HG03108 (cell line): ENCODE measurements at regions not wholly inside any gene's neighbourhood (a gene's known extent, or its start where the extent isn't known, plus 50 kb on each side); places are given as distances from the start of the nearest gene placed in this dataset.

ENCODE experiments used
- ATAC-seq: cut with Tn5 transposase; IDR thresholded peaks from one replicate; pipeline ENCODE4 v1.9.1; 2021; ENCODE audit warnings: moderate library complexity; ENCODE audit not compliant: unreplicated experiment

DNA sequence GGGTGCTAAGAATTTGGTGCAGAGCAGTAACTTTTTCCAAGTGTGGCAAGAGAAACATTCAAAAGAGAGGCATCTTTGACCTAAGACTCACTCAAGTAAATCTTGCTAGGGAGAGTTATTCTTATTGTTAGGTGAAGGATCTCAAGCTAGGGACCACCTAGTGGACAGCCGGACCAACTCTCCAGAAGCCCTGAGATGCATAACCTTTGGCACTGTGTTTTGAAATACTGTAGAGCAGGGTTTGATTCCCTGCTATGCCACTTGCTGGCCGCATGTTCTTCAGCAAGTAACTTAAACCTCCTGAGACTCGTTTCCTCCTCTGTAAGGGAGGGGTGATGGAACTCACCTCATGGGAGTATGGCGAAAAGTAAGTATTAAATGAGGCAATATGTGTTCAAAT is 336.1 kb upstream of the ADAMTSL1 start:
- no peak for ATAC-seq

DNA sequence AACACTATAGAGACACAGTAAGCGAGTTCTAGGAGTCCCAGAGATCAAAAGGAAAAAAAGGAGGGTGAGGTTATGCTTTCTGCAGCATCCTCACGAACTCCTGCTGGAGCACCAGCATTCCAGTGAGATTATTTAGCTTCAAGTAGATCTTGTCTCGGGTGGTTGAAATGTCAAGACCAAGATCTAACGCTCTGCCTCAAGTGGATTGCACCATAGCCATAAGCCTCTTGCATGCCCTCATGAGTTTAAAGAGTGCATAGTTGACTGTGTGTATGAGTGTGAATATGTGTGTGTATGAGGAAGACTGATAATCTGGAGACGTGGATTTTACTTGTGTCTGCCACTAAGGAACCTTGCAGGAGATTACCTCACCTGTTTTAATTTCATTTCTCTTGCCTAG is 335.3 kb upstream of the ADAMTSL1 start:
- ATAC-seq = no peak

DNA sequence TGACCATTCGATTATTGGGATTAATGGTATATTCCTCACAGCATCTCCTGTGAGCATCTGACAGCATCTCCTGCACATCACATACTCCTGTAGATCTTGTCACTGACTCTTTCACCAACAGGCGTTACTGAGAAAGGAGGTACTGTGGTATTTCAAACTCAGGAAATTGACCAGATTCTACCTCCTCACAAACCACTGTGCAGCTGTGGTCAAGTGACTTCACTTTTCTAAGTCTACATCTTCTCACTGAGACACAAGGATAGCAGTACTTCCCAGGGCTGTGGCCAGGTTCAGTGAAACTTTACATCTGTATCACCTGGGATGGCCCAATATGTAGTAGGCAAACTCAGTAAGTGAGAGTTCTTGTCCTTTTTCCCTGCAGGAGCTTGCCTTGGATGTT is 332.3 kb upstream of the ADAMTSL1 start:
- ATAC-seq = no peak

DNA sequence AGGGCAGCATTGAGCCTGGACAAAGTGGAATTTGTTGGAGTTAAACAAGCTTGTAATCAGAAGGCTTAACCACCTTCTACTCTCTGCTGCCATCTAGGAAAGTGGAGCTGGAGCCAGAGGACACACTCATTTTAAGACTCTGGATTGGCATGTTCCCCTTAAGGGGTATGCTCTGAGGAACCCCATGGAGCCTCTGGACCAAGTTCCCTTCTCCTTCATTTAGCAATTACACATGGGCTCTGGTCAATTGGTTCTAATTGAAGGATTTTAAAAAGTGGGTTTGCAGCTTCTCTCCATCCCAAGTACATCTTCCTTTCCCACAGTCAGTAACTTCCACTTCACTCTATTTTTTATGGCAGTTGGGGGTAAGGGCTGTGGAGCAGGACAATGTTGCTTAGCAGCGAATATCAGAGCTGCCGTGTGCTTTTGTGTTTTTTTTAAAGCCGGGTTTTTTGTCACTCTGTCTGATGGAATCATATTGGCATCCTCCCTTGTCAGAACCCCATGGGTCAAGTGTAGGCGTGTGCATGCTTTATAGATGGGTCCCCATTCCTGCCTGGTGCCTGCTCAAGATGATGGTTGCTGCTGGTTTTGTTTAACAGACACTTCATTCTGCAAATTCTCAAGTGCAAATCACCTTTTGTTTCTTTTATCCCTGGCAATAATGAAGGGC is 330.7 kb upstream of the ADAMTSL1 start:
- no peak for ATAC-seq

DNA sequence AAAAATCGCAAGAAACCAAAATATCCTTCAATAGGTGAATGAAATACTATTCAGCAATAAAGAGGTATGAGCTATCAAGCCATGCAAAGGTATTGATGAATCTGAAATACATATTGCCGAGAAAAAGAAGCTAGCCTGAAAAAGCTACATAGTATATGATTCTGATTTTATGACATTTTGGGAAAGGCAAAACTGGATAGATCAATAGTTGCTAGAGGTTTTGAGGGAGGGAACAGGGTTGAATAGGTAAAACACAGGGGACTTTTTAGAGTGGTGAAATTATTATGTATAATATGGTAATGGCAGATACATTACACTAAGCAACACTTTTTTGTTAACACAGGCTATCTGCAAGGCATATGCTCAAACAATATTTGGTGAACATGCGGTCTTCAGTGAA is 327.6 kb upstream of the ADAMTSL1 start:
- ATAC-seq = no peak

DNA sequence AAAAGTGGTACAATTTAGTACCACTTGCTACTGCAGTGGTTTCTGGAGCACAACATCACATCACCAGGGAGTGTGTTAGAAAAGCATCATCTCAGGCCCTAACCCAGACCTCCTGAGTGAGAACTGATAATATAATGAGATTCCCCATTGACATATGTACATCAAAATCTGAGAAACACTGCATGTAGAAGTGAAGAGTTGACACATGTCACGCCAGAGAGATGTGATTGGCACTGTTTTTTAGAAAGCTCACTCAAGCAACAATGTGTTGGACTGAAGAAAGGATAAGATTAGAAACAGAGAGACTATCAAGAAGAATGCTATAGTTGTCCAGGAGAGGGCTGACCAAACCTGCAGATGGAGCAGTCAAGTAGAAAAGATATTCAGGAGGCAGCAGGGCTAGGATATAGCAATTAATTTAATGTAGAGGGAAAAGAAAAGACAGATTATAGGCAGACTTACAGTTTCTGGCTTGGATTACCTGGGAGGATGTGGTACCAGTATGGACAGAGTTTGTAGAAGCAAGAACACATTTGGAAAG is 324.4 kb upstream of the ADAMTSL1 start:
- no peak for ATAC-seq

DNA sequence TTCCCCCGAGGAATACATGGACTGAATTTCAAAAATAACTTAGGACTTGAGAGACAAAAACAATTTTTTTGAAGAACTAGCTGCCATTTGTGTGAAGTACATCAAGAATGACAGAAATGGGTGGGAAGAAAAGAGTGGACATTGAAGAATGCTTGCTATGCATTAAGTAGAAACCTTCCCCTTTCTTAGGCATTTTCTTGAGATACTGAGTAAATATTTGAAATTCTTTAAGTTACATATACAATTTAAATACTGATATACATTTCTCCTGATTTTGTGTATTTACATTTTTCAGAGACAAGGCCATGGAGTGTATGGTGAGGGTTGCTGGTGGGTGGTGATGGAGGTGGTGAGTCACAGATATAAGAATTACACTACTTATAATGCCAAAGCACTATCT is 319.3 kb upstream of the ADAMTSL1 start:
- no peak for ATAC-seq

DNA sequence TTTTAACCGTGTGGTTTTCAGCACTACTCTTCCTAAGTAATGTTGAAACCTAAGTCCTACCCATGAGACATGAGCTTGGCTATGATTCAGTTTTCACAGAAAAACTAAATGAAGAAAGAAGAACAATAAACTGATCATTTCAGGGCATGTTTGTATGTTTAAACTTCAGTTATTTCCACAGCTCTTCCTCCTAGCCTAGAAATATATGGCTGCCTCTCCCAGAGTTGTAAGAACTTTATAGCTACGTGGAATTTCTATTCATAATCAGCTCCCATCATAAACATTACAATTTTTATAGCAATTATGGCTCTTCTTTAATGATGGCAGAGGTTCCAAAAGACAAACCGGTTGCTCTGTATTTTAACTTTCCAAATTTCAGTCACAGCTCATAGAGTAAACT is 314.7 kb upstream of the ADAMTSL1 start:
- ATAC-seq = no peak

DNA sequence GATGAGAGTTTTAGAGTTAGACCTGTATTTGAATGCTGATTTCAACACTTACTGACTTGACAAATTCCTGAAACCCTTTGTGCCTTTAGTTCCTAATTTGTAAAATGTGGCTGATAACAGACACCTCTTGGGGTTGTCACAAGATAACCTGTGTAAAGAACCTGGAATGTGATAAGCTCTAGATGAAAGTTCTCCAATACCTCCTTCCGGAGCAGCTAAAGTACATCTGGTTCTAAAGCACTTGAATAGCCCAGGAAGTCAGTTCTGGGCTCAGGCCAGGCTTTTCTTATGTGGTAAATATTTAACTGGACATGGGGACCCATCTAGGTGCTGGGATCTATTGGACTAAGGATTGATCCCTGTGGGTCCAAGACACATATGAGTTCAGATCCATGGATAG is 310.8 kb upstream of the ADAMTSL1 start:
- no peak for ATAC-seq

DNA sequence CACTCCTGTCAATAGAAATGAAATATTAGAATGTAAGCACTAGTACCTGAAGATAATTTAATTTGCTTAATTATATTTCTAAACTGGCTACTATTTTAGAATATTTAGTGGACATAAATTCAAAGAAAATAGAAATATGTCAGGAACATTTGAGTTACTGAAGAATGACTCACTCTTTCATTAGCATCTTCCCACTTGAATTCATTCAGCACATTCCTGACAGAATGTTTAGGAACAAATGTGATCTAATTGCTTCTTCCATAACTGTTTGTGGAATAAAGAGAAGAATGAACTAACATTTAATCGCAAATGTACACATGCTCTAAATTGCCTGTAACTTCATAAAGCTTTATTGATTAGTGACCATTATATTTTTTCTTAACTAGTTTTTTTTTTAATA is 306.2 kb upstream of the ADAMTSL1 start:
- ATAC-seq = no peak

DNA sequence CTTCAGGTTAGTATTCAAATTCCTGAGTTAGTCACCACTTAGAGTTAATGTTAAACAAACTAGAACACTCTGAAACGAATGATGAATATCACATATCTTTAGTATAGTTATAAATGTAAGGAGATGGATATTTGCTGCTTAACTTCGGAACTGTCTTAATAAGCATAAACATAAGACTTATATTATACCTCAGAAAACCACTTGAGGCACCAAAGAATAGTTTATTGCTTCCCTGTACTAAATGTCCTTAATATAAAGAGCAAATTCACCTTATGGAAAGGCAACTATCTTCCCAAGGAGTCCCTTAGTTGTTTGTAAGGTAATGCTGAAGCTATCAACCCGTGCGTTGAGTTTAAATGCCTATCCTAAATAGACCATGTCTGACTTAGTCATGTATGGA is 300.0 kb upstream of the ADAMTSL1 start:
- no peak for ATAC-seq

DNA sequence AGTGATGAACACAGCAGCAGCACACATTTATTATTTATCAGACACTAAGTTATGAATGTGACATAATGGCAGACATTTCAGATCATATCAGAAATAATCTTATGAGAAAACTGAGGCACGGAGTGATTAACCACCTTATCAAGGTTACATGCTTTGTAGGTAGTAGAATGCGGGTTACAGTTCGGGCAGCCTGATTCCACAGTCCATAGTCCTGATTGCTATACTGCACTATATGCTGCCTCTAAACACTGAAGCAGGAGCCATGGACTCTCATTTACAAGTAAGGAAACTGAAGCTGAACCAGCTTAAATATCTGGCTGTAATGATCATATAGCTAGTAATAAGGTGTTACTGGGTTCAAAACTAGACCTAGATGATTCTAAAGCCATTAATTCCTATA is 291.3 kb upstream of the ADAMTSL1 start:
- ATAC-seq = no peak

DNA sequence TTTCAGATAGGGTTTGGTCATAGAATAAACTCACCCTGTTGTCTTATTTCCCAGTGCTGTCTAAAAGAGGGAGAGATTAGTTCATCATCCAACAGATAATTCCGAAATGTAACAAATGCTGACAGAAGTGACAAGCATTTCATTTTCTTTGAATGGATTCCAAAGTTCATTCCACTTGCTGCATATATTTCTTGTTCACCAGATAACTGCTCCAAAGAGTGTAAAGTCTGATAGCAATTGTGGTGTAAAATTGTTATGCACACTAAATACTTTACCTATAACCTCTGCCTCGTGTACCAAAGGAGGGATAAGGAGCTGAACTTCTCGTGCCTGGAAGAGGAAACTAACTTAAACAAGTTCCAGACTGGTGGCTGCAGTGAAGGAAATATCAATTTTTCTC is 290.0 kb upstream of the ADAMTSL1 start:
- no peak for ATAC-seq

DNA sequence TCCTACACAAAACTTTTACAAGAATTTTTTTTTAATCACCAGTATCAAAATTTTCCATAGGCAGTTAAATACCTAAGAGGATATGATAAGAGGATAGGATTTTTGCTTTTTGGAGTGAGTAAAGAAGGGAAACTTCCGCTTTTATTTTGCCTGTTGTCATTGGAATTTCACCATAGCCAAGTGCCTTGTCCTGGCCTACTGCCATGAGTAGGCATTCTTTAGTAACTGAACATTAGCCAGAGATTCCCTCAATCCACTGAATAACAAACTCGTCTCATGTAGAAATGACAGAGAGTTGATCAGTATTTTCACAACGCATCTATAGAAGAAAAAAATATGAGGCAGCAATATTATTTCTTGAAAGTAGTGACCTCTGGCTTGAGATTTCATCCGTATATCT is 289.6 kb upstream of the ADAMTSL1 start:
- ATAC-seq = no peak

DNA sequence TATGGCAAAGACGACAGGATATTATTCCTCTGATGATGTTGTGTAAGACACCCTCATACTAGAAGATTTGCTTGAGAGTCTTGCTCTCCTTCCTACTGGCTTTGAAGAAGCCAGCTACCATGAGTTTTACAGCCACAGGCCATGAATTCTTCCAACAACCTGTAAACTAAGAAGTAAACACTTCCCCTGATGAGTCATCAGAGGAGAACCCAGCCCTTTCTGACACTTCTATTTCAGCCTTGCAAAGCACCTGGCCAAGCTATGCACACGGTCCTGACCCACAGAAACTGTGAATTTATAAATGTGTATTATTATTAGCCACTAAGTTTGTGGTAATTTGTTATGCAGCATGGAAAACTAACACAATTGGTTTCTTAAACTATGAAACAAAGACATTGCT is 288.8 kb upstream of the ADAMTSL1 start:
- ATAC-seq = no peak

DNA sequence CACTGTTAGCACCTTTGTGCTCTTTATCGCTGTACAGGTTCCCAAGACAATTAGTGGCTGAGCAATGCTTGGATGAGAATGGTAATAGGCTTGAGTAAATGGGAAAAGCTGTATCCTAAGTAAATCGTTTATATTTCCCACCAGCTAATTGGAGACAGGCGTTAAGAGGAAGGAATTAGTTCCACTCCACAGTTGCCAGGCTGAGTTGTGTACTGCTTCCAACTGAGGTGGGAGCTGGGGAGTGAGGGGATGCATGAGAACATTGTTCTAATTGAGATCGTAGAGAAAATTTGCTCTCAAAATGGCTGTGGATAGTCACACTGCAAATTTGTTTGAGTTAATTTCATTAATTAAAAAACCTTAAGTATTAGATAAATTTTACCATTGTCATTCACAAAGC is 285.0 kb upstream of the ADAMTSL1 start:
- ATAC-seq = no peak

DNA sequence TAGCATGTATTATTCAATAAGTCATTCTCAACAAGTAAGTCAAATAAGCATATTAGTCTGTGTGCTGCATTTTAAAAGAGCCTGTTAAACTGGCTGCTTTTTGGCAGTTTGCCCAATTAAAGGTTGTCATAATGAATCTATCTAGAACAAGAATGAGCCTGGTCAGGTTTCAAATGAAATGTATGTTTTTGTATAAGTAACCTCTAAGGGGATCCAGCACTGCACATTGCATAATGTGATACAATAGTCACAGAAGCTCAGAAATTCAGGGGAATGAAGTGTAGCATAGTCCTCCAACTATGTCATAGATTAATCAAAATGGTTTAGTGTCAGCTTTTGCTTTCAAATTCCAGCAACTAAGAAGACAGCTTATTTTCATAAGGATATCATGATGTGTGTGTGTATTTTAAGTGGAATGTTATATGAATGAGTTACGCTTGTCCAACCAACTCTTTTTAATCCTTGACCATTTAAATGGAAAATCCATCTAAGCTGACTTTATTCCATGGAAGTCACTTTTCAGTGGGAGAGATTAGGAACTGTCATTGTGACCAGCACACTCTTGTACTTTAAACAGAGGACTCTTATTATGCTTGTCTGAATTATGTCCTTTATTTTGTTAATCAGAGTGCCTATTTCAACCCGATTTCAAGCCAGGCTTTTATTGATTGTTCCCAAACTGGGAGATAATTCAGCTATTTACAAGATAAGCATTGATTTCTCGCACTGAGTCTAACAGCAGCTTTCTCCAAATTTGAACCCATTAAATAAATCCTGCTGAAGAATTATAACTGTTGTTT is 283.9 kb upstream of the ADAMTSL1 start:
- ATAC-seq = no peak

DNA sequence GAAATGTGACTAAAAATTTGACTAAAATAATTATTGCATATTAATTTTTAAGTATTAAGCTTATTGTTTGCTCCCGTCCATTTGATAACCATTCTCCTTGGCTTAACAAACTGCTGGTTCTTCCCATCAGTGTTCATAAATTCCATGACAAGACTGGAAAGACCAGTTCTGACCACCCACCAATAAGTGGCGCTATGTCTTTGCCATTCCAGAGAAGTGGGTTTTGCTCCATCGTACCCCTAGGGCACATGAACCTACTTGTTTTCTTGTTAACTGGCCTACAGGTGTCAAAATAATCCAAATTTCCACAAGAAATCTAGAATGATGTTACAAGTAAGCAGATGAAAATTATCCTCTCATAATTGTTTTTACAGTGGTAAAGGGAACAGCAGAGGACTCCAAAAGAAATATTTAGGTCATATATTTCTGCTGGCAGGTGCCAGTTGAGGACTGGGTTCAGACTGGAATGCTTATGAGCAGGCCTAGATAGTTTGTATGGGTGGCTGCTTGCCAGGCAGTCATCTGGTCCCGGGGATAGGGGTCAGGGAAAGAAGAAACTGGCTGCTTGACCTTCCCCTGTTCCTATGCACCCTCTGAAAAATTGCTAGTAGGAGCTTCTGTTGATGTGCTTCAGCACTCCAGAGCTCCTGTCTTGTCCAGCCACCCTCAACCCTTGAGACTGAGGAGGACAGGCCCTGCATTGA is 283.1 kb upstream of the ADAMTSL1 start:
- no peak for ATAC-seq

DNA sequence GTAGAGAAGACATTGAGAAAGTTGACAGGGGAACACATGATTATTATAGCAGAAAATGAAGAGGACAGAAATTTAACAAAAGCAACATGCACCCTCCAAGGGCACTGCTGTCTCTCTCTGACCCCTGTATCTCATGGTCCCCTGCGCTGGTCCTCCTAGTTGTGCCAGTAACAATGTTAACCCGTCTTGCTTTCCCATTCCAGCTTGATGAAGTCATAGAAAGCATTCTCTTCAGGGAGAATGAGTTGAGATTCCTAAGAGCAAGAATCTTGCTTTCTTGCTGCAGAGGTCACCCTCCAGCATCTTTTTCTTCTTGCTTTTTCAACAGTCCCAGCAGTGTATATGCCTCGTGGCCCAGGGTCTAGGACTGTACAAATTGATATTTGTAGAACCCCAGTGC is 279.6 kb upstream of the ADAMTSL1 start:
- no peak for ATAC-seq

DNA sequence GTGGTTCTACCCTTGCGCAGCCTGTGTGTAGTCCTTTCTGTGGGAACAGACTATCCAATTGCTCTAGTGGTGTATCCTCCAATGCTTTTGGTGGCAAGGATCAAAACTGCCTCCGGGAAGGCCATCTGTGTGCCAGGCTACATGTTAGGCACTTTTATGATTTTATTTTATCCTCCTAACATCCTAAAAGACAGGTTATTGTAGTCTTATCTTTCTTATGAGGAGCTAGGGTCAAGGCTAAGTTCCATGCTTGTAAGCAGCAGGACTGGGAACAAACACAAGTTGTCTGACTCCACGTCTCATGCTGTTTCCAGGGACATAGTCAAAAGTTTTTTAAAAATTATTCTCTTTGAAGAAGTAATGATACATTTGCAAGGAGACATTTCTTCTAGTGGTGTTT is 278.7 kb upstream of the ADAMTSL1 start:
- no peak for ATAC-seq

DNA sequence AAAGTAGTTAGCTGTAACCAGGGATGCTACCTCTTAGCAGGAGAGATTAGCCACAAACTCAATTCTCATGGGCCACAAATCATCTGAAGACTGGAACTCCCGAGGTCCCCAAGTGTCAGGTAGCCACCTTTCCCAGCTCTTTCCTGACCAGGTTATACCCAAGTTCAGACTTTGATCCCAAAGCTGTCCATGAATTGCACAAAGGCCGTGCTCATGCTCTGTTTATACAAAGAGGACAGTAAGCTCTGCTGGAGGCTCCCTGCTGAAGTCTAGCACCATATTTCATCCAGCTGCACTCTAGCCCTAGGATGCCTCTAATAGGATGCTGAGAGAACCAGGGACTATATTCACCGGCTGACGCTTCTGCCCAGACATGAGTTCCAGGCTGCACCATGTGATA is 271.0 kb upstream of the ADAMTSL1 start:
- no peak for ATAC-seq

DNA sequence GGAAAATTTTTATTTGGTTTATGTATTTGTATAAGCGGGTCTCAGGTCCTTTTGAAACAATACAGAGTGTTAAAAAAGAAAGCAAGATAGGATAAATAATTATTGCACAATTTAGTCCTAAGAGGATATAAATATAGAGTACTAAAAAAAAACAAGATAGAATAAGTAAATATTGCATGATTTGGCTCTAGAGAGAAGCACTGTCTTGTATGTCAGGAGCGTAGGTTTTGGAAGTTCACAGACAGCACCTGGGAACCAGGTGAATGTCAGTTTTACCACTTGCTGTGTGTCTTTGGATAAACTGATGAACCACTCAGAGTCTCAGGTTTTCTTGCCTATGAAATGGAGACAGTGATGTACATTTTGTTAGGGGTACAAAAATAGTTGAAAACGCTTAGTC is 266.2 kb upstream of the ADAMTSL1 start:
- no peak for ATAC-seq
